Natural killer cell (primary cell): ENCODE measurements at regions not wholly inside any gene's neighbourhood (a gene's known extent, or its start where the extent isn't known, plus 50 kb on each side); places are given as distances from the start of the nearest gene placed in this dataset.

Experiments used
- ATAC-seq, 3 donors: fragments of 150-1000 bp in 2 of 3; fragments of 200-7000 bp in 1 of 3; cut with Tn5 transposase; 1 replicate in 1 of 3; 2 replicates in 2 of 3; pipeline ENCODE4 v1.10.0; 2021; ENCODE audit warnings: mild to moderate bottlenecking in 2 of 3, moderate library complexity in 2 of 3
- DNase-seq, 2 donors: peaks; one replicate each; pipeline versions ENCODE4 v3.0.0 to v3.0.0-alpha.2; 2013 to 2021; ENCODE audit warnings: mixed read lengths in 1 of 2
- H3K27ac ChIP-seq: one replicate; pipeline ENCODE4 v1.5.1; 2013; ENCODE audit warnings: mild to moderate bottlenecking, low read length
- H3K27me3 ChIP-seq: one replicate; pipeline ENCODE4 v1.6.1; 2013; ENCODE audit warnings: low read length; ENCODE audit not compliant: control insufficient read depth, insufficient read depth
- H3K36me3 ChIP-seq: one replicate; pipeline ENCODE4 v1.6.1; 2013; ENCODE audit warnings: low read length; ENCODE audit not compliant: control insufficient read depth, insufficient read depth
- H3K4me1 ChIP-seq: one replicate; pipeline ENCODE4 v1.6.1; 2013; ENCODE audit warnings: low read length; ENCODE audit not compliant: control insufficient read depth, insufficient read depth
- H3K4me3 ChIP-seq: one replicate; pipeline ENCODE4 v1.5.1; 2013; ENCODE audit warnings: low read length
- H3K9me3 ChIP-seq: one replicate; pipeline ENCODE4 v1.6.1; 2013; ENCODE audit warnings: low read length; ENCODE audit not compliant: control insufficient read depth, insufficient read depth
- H3K27ac Mint-ChIP-seq, 2 donors: one replicate each; pipeline ENCODE4 v1.8.0; 2022; ENCODE audit warnings: mild to moderate bottlenecking in 2 of 2, mixed read lengths in 2 of 2, moderate library complexity in 1 of 2
- H3K27me3 Mint-ChIP-seq, 2 donors: one replicate each; pipeline ENCODE4 v1.8.0; 2022; ENCODE audit warnings: low read depth in 2 of 2, mixed read lengths in 2 of 2
- H3K36me3 Mint-ChIP-seq: one replicate; pipeline ENCODE4 v1.8.0; 2022; ENCODE audit warnings: mixed read lengths
- H3K4me1 Mint-ChIP-seq, 2 donors: one replicate each; pipeline ENCODE4 v1.8.0; 2022; ENCODE audit warnings: mixed read lengths in 2 of 2
- H3K4me3 Mint-ChIP-seq: one replicate; pipeline ENCODE4 v1.8.0; 2022; ENCODE audit warnings: mild to moderate bottlenecking, moderate library complexity, mixed read lengths
- H3K9me3 Mint-ChIP-seq, 2 donors: one replicate each; pipeline ENCODE4 v1.8.0; 2022; ENCODE audit warnings: mixed read lengths in 2 of 2
- WGBS: methylation state at CpG from one replicate; pipeline ENCODE4 v1.1.7; 2013; ENCODE audit warnings: missing lambda C conversion rate; ENCODE audit not compliant: insufficient coverage; 5-methylcytosine and 5-hydroxymethylcytosine counted together
- intact Hi-C: fragments of 100-400 bp; cut with micrococcal nuclease; formaldehyde crosslinking; loops from one replicate; pipeline ENCODE4 v1.14.2; 2022
- TF ChIP-seq, protein P1 (sequence below): fragments of 200-600 bp; IDR thresholded peaks from one replicate; pipeline ENCODE4 v1.8.0; 2022; ENCODE audit warnings: antibody characterized with exemption

DNA sequence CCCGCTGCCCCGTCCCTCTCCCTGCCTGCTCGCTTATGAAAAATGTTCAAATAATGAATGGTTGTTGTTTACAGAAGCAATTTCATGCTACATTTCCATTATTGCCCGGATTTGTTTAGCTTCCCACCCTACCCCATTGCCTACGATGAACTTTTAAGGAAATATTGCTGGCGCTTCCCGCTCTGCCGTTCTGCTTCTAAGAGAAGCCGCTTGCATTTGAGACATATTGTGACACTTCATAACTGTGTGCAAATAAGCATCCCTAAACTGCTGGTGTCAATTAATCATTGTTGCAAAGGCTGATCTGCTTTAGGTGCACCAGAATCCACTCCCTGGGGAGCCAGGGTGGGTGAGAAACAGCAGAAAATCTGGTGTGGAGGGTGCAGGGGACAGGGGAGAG, 52.3 kb upstream of the LMO1 start:
- no peaks in the 10 kb centered on the region for H3K9me3 ChIP-seq
- no peak overlapping the region for H3K27ac Mint-ChIP-seq
- H3K4me1 ChIP-seq: no peaks in the 10 kb centered on the region
- H3K4me3 Mint-ChIP-seq: no peak overlapping the region
- H3K27ac ChIP-seq: no peak overlapping the region
- intact Hi-C loops: no loop called here
- 92% methylated on average over 6 of the region's 9 CpGs for WGBS
- no peak overlapping the region for H3K4me3 ChIP-seq
- no peaks in the 10 kb centered on the region for H3K4me1 Mint-ChIP-seq
- DNase-seq (no peak), ATAC-seq (no peak)
- no peaks in the 10 kb centered on the region for H3K36me3 ChIP-seq
- TF ChIP-seq, protein P1, sequence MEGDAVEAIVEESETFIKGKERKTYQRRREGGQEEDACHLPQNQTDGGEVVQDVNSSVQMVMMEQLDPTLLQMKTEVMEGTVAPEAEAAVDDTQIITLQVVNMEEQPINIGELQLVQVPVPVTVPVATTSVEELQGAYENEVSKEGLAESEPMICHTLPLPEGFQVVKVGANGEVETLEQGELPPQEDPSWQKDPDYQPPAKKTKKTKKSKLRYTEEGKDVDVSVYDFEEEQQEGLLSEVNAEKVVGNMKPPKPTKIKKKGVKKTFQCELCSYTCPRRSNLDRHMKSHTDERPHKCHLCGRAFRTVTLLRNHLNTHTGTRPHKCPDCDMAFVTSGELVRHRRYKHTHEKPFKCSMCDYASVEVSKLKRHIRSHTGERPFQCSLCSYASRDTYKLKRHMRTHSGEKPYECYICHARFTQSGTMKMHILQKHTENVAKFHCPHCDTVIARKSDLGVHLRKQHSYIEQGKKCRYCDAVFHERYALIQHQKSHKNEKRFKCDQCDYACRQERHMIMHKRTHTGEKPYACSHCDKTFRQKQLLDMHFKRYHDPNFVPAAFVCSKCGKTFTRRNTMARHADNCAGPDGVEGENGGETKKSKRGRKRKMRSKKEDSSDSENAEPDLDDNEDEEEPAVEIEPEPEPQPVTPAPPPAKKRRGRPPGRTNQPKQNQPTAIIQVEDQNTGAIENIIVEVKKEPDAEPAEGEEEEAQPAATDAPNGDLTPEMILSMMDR: no peak
- H3K9me3 Mint-ChIP-seq: no peaks in the 10 kb centered on the region
- no peaks in the 10 kb centered on the region for H3K36me3 Mint-ChIP-seq
- H3K27me3 Mint-ChIP-seq: peaks cover 8% of the 10 kb centered on the region in 2 donors
- H3K27me3 ChIP-seq: no peaks in the 10 kb centered on the region

DNA sequence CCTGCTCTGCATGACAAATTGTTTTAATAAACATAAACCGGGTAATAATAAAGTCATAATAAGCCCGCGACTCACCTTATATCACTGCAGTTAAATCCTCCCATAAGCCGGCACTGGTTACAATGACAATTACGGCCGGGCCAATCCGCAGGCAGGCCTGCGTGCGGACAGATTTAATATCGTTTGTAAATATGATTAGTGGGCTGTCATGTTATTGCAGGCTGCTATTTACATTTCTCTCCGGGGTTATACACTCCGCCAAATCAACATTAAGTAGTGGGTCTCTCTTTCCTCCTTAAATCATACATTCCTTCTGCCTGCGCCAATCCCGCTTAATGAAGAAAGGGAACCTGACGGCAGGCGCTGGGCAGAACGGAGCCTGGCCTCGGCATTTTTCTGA, 51.8 kb upstream of the LMO1 start:
- Mint-ChIP-seq H3K27me3 (peaks cover 8% of the 10 kb centered on the region in 2 donors), H3K27ac (no peak overlapping the region), H3K4me1 (no peaks in the 10 kb centered on the region), H3K4me3 (no peak overlapping the region), H3K9me3 (no peaks in the 10 kb centered on the region), H3K36me3 (no peaks in the 10 kb centered on the region)
- DNase-seq (no peak), ATAC-seq (no peak)
- intact Hi-C loops: no loop called here
- Histone ChIP-seq H3K4me1 (no peaks in the 10 kb centered on the region), H3K27me3 (no peaks in the 10 kb centered on the region), H3K9me3 (no peaks in the 10 kb centered on the region), H3K27ac (no peak overlapping the region), H3K4me3 (no peak overlapping the region), H3K36me3 (no peaks in the 10 kb centered on the region)
- WGBS: 94% methylated on average over 18 of the region's 18 CpGs
- TF ChIP-seq, protein P1: no peak

DNA sequence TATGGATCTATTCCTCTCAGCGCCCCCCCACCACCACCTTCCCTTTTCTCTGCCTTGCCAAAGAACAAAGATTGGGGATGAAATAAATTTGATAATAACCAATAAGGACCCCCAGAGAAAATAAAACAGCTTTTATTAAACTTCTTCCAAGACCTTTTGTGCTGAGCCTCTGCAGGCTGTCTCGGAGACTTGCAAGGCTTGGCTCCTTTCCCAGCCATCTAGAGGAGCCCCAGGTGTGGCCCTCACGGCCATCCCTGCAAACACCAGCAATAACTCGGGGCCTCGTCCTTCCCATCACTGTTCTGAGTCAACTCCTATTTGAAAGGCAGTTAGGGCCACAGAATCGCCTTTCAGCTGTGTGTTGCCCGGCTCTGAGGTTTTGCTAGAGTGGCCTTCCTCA, 51.2 kb upstream of the LMO1 start:
- H3K4me1 Mint-ChIP-seq: no peaks in the 10 kb centered on the region
- DNase-seq: no peak
- WGBS: 81% methylated on average over 6 of the region's 7 CpGs

More for the DNA sequence above, 51.2 kb upstream of the LMO1 start:
- intact Hi-C loops: no loop called here
- no peak overlapping the region for H3K4me3 ChIP-seq
- no peaks in the 10 kb centered on the region for H3K4me1 ChIP-seq
- no peaks in the 10 kb centered on the region for H3K27me3 ChIP-seq
- Mint-ChIP-seq H3K27me3 (peaks cover 4 to 8% of the 10 kb centered on the region in 2 donors), H3K9me3 (no peaks in the 10 kb centered on the region), H3K4me3 (no peak overlapping the region), H3K27ac (no peak overlapping the region), H3K36me3 (no peaks in the 10 kb centered on the region)
- H3K9me3 ChIP-seq: no peaks in the 10 kb centered on the region
- TF ChIP-seq, protein P1: no peak
- no peak overlapping the region for H3K27ac ChIP-seq
- H3K36me3 ChIP-seq: no peaks in the 10 kb centered on the region
- ATAC-seq: no peak
